Astrocyte of the spinal cord (primary cell): ENCODE measurements at regions not wholly inside any gene's neighbourhood (a gene's known extent, or its start where the extent isn't known, plus 50 kb on each side); places are given as distances from the start of the nearest gene placed in this dataset.

ENCODE experiments used
- DNase-seq: peaks from one replicate; pipeline ENCODE4 v3.0.0; 2011; ENCODE audit warnings: low read depth, low spot score
- H3K4me3 ChIP-seq: 2 replicates; pipeline ENCODE4 v1.5.1; 2011; ENCODE audit warnings: low read depth, mild to moderate bottlenecking, low read length, moderate library complexity
- CTCF ChIP-seq: IDR thresholded peaks from 2 replicates; pipeline ENCODE4 v1.5.1; 2012; ENCODE audit warnings: low read depth, mild to moderate bottlenecking, low read length, inconsistent platforms
- in situ Hi-C: cut with HindIII; loops from 2 replicates; pipeline ENCODE4 v1.10.0; 2017; ENCODE audit warnings: low sequenced_read_pairs

GRCh38 chr2:6444514-6444913 is 421.2 kb downstream of the CMPK2 start:
- in situ Hi-C loops, result no loop called here
- H3K4me3 ChIP-seq, result no peak overlapping the region
- no peak for DNase-seq
- no peak for TF ChIP-seq CTCF

GRCh38 chr2:6445156-6445555 is 420.6 kb downstream of the CMPK2 start:
- TF ChIP-seq CTCF, result no peak
- in situ Hi-C loops, result no loop called here
- no peak overlapping the region for H3K4me3 ChIP-seq
- no peak for DNase-seq

GRCh38 chr2:6446938-6447608 is 418.6 kb downstream of the CMPK2 start:
- no peak overlapping the region for H3K4me3 ChIP-seq
- in situ Hi-C loops, result no loop called here
- no peak for DNase-seq
- no peak for TF ChIP-seq CTCF

- DNase-seq, result no peak
- no peak for TF ChIP-seq CTCF
- no peak overlapping the region for H3K4me3 ChIP-seq
- in situ Hi-C loops, result no loop called here
These were observed 416.8 kb downstream of the CMPK2 start for GRCh38 chr2:6448893-6449292.

GRCh38 chr2:6449343-6449742 is 416.4 kb downstream of the CMPK2 start:
- DNase-seq, result no peak
- in situ Hi-C loops, result no loop called here
- no peak for TF ChIP-seq CTCF
- no peak overlapping the region for H3K4me3 ChIP-seq

- in situ Hi-C loops, result no loop called here
- no peak for TF ChIP-seq CTCF
- peak; percentile 3 for DNase-seq
- H3K4me3 ChIP-seq, result no peak overlapping the region
These were observed 412.8 kb downstream of the CMPK2 start for GRCh38 chr2:6452702-6453481.
